DMS 273 (cell line): ENCODE measurements at regions not wholly inside any gene's neighbourhood (a gene's known extent, or its start where the extent isn't known, plus 50 kb on each side); places are given as distances from the start of the nearest gene placed in this dataset.
"Not testable (repeated sequence)": the region's sequence is repeated elsewhere in the genome, so short reads cannot be mapped to it uniquely, and the experiment has no call there.

Experiments
- DNase-seq: peaks from one replicate; lab custom pipeline; 2025; ENCODE audit not compliant: unreplicated experiment; lab: John Stamatoyannopoulos, UW

- not testable (repeated sequence) for DNase-seq
Measured at GRCh38 chr4:57729775-57730570, 619.8 kb upstream of the IGFBP7 start.

GRCh38 chr4:57726154-57726553 is 616.0 kb upstream of the IGFBP7 start:
- DNase-seq: no peak

- DNase-seq: no peak
Measured at GRCh38 chr4:57719456-57719855, 609.3 kb upstream of the IGFBP7 start.

GRCh38 chr4:57714313-57714712 is 604.1 kb upstream of the IGFBP7 start:
- not testable (repeated sequence) for DNase-seq

- no peak for DNase-seq
Measured at GRCh38 chr4:57710053-57710452, 599.9 kb upstream of the IGFBP7 start.

GRCh38 chr4:57691370-57691769 is 581.2 kb upstream of the IGFBP7 start:
- peak; percentile 80 for DNase-seq

- DNase-seq: peak; percentile 10
Measured at GRCh38 chr4:57689693-57690205, 579.6 kb upstream of the IGFBP7 start.

- DNase-seq: no peak
Measured at GRCh38 chr4:57682275-57682674, 572.1 kb upstream of the IGFBP7 start.

- no peak for DNase-seq
Measured at GRCh38 chr4:57679969-57680368, 569.8 kb upstream of the IGFBP7 start.

GRCh38 chr4:57676394-57676793 is 566.2 kb upstream of the IGFBP7 start:
- DNase-seq: no peak

- DNase-seq: no peak
Measured at GRCh38 chr4:57672846-57673433, 562.8 kb upstream of the IGFBP7 start.

- DNase-seq: no peak
Measured at GRCh38 chr4:57668621-57669020, 558.4 kb upstream of the IGFBP7 start.

- no peak for DNase-seq
Measured at GRCh38 chr4:57665806-57666205, 555.6 kb upstream of the IGFBP7 start.

- DNase-seq: no peak
Measured at GRCh38 chr4:57661517-57662090, 551.4 kb upstream of the IGFBP7 start.

- DNase-seq: no peak
Measured at GRCh38 chr4:57658673-57659072, 548.5 kb upstream of the IGFBP7 start.

- DNase-seq: no peak
Measured at GRCh38 chr4:57658188-57658587, 548.0 kb upstream of the IGFBP7 start.

GRCh38 chr4:57655342-57655741 is 545.2 kb upstream of the IGFBP7 start:
- DNase-seq: no peak

- DNase-seq: no peak
Measured at GRCh38 chr4:57652779-57653178, 542.6 kb upstream of the IGFBP7 start.

- DNase-seq: no peak
Measured at GRCh38 chr4:57640391-57641100, 530.4 kb upstream of the IGFBP7 start.

GRCh38 chr4:57639561-57640382 is 529.6 kb upstream of the IGFBP7 start:
- no peak for DNase-seq

- no peak for DNase-seq
Measured at GRCh38 chr4:57635910-57636309, 525.7 kb upstream of the IGFBP7 start.
